ENCODE measurements at regions not wholly inside any gene's neighbourhood (a gene's known extent, or its start where the extent isn't known, plus 50 kb on each side); places are given as distances from the start of the nearest gene placed in this dataset.

DNA sequence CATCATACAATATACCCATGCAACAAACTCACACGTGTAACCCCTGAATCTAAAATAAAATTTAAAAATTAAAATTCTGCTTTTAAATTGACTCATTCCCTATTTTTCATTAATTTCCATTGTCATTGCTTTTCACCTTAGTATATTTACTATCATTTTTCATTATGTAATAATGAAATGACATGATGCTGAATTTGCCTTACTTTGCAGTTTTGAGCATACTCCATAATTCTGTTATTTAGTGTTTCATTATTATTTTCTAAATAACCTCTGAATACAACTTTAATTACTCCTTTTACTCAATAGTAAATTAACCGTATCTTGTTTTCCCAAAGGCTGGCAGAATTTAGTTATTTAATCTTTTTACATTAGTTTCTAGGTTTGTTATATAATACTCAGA, 719.6 kb downstream of the DOK5 start:
- TF ChIP-seq CTCF (IDR thresholded peaks at IDR 0.05), result no peak
- TF ChIP-seq EZH2 (IDR thresholded peaks at IDR 0.05; ENCODE audit: borderline replicate concordance, insufficient read depth, low read depth, low read length, poor library complexity, severe bottlenecking), result no peak
